Mucosa of descending colon (tissue), 3 donors: ENCODE measurements at regions not wholly inside any gene's neighbourhood (a gene's known extent, or its start where the extent isn't known, plus 50 kb on each side); places are given as distances from the start of the nearest gene placed in this dataset.
"Not testable (repeated sequence)": the region's sequence is repeated elsewhere in the genome, so short reads cannot be mapped to it uniquely, and the experiment has no call there.

Experiments
- ATAC-seq: fragments of 200-7000 bp; cut with Tn5 transposase; one replicate; pipeline ENCODE4 v1.9.1; 2020; ENCODE audit warnings: mild to moderate bottlenecking, moderate library complexity
- DNase-seq, 3 donors: peaks; one replicate each; pipeline ENCODE4 v3.0.0-alpha.2; 2020
- H3K36me3 ChIP-seq: fragments of 200-600 bp; one replicate; pipeline ENCODE4 v1.8.0; 2021; ENCODE audit warnings: low read depth, mild to moderate bottlenecking
- H3K4me1 ChIP-seq: fragments of 200-600 bp; one replicate; pipeline ENCODE4 v1.8.0; 2021; ENCODE audit warnings: low read depth, mild to moderate bottlenecking
- H3K4me3 ChIP-seq: fragments of 200-600 bp; one replicate; pipeline ENCODE4 v1.8.0; 2021; ENCODE audit warnings: mild to moderate bottlenecking
- H3K9me3 ChIP-seq: fragments of 200-600 bp; one replicate; pipeline ENCODE4 v1.8.0; 2021; ENCODE audit warnings: mild to moderate bottlenecking
- intact Hi-C, 2 donors: fragments of 100-400 bp; cut with DNase I in 1 of 2; cut with micrococcal nuclease in 1 of 2; formaldehyde crosslinking; loops; one replicate each; pipeline versions ENCODE4 v1.11.0 to v1.11.1; 2022; cut with DNase I, micrococcal nuclease
- TF ChIP-seq, protein P1 (sequence below): fragments of 200-600 bp; IDR thresholded peaks from one replicate; pipeline ENCODE4 v1.8.0; 2022; ENCODE audit warnings: antibody characterized with exemption, mild to moderate bottlenecking
- donor health status: DM: no; HTN: no; CAD: no; lungs with moderate emphysema.
- donor health status: DM: no; HTN: no; CAD: no.
- donor health status: DM: no; HTN: yes; CAD: no.

DNA sequence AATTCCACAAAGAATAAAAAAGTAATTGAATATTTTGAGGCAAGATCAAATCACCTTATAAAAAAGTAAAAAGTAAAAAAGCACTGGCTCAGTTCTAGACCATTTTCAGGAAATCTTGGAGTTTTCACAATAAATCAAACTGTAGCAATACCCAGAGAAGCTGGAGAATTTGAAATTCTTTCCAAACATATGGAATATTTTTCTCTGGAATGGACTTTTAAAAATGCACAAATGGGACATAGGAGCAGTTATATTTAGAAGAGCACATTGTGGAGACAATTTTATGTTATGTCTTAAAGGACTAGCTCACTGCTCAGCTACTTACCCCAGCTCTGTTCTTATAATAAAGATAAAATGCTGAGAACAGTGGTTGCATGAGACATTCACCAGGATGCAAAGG, 211.9 kb upstream of the KIT start:
- DNase-seq (no peak), ATAC-seq (no peak)
- intact Hi-C loops: no loop called here
- H3K4me3 ChIP-seq: no peak overlapping the region
- H3K9me3 ChIP-seq: peaks cover 11% of the 10 kb centered on the region
- H3K36me3 ChIP-seq: no peaks in the 10 kb centered on the region
- TF ChIP-seq, protein P1, sequence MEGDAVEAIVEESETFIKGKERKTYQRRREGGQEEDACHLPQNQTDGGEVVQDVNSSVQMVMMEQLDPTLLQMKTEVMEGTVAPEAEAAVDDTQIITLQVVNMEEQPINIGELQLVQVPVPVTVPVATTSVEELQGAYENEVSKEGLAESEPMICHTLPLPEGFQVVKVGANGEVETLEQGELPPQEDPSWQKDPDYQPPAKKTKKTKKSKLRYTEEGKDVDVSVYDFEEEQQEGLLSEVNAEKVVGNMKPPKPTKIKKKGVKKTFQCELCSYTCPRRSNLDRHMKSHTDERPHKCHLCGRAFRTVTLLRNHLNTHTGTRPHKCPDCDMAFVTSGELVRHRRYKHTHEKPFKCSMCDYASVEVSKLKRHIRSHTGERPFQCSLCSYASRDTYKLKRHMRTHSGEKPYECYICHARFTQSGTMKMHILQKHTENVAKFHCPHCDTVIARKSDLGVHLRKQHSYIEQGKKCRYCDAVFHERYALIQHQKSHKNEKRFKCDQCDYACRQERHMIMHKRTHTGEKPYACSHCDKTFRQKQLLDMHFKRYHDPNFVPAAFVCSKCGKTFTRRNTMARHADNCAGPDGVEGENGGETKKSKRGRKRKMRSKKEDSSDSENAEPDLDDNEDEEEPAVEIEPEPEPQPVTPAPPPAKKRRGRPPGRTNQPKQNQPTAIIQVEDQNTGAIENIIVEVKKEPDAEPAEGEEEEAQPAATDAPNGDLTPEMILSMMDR: no peak
- H3K4me1 ChIP-seq: no peaks in the 10 kb centered on the region

DNA sequence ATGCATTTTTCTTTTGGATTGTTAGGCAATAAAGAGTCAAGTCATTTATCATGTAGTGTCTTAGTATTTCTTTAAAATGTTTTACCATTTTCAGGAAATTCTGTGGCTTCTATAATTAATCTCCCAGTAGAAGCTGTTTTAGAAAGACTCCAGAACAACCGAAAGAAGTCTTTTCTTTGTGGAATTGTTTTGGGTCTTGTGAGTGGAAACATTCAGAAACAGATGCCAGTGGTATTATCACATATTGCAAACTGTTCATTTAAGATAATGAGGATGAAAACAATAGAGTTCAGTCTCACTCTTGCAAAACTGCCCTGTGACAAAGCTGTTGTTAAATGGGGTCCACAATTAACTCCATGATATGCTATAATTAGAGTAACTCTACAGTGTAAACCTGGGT, 211.2 kb upstream of the KIT start:
- TF ChIP-seq, protein P1: no peak
- Histone ChIP-seq H3K36me3 (no peaks in the 10 kb centered on the region), H3K4me1 (no peaks in the 10 kb centered on the region), H3K9me3 (peaks cover 12% of the 10 kb centered on the region), H3K4me3 (no peak overlapping the region)
- intact Hi-C loops: no loop called here
- no peak for ATAC-seq
- no peak for DNase-seq

DNA sequence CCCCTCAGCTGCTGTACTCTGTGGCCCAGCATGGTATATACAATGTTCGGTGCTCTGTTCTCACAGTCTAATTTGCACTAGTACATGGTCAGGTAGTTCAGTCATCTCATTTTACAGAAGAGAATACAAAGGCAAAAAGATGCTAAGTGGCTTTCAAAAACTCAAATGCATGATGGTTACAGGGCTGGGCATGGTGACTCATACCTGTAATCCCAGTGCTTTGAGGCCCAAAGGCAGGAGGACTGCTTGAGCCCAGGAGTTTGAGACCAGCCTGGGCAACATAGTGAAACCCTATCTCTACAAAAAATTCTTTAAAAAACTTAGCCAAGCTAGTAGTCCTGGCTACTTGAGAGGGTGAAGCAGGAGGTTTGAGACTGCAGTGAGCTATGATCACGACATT, 210.5 kb upstream of the KIT start:
- Histone ChIP-seq H3K4me3 (no peak overlapping the region), H3K36me3 (no peaks in the 10 kb centered on the region), H3K4me1 (no peaks in the 10 kb centered on the region), H3K9me3 (peaks cover 12% of the 10 kb centered on the region)
- ATAC-seq (no peak), DNase-seq (no peak)
- TF ChIP-seq, protein P1: no peak
- intact Hi-C loops: no loop called here

DNA sequence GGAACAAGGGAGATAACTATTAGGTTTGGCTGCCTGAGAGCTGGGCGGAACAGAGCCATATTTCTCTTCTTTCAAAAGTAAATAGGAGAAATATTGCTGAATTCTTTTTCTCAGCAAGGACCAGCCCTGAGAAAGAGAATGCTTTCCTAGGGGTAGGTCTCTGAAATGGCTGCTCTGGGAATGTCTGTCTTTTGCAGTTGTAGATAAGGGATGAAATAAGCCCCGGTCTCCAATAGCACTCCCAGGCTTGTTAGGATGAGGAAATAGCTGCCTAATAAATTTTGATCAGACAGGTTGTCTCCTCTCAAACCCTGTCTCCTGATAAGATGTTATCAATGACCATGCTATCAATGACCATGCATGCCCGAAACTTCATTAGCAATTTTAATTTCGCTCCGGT, 207.8 kb upstream of the KIT start:
- no peak for ATAC-seq
- Histone ChIP-seq H3K4me3 (no peak overlapping the region), H3K9me3 (peaks cover 12% of the 10 kb centered on the region), H3K36me3 (no peaks in the 10 kb centered on the region), H3K4me1 (no peaks in the 10 kb centered on the region)
- TF ChIP-seq, protein P1: no peak
- DNase-seq: no peak
- intact Hi-C loops: no loop called here

DNA sequence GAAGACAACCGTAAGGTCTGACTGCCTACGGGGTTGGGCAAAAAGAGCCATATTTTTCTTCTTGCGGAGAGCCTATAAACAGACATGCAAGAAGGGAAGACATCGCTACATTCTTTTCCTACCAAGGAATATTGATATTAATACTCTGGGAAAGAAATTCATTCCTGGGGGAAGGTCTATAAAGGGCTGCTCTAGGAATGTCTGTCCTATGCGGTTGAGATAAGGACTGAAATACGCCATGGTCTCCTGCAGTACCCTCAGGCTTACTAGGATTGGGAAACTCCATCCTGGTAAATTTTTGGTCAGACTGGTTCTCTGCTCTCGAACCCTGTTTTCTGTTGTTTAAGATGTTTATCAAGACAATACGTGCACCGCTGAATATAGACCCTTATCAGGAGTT, 190.8 kb upstream of the KIT start:
- intact Hi-C loops, ATAC-seq, H3K9me3 ChIP-seq, H3K4me1 ChIP-seq, H3K36me3 ChIP-seq, H3K4me3 ChIP-seq, DNase-seq: not testable (repeated sequence)

DNA sequence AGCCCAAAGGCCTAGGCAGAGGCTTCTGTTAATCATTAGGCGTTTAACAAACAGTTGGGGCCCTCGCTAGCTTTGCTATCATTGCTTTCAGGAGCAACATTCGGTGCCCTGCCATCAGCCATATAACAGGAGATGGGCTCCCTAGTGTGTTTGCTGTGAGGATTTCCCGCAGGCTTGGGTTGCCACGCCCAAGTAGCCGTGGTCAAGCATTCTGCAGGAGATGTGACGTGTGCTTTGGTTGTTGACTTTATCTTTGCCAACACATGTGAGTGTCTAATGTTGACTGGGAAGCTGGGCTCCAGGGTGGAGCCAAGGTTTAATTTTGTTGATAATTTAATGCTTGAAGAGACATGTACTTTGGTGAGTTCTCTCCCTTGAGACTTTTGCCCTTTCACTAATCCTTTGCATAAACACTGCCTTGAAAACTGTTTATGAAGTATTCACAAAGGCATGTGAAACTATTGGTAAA, 184.6 kb upstream of the KIT start:
- intact Hi-C loops: no loop called here
- TF ChIP-seq, protein P1: no peak
- ATAC-seq (peak; percentile 58), DNase-seq (peak in 1 of 3 donors; percentile 12)
- Histone ChIP-seq H3K9me3 (peaks cover 2% of the 10 kb centered on the region), H3K4me1 (no peaks in the 10 kb centered on the region), H3K4me3 (no peak overlapping the region), H3K36me3 (no peaks in the 10 kb centered on the region)
